ENCODE measurements at regions not wholly inside any gene's neighbourhood (a gene's known extent, or its start where the extent isn't known, plus 50 kb on each side); places are given as distances from the start of the nearest gene placed in this dataset.

- no peak for DNase-seq (ENCODE audit: low read depth in 1 of 2, low spot score in 1 of 2)
- ATAC-seq, result no peak
- no peak overlapping the region for H3K4me3 ChIP-seq
- H3K4me1 ChIP-seq, result peaks cover 25% of the 10 kb centered on the region
- peak overlapping the region; percentile 73 to 93 for H3K27ac ChIP-seq
- 63% methylated on average over 2 of the region's 3 CpGs for WGBS (ENCODE audit: missing lambda C conversion rate)
- CTCF ChIA-PET, result interaction anchor here (0.6 to 3.4 kb wide), 7 partner anchors 10 to 985 kb away, joined by 3 to 24 read pairs (median 3); partner anchors contain the start of gene TBX3
- peaks cover 13% of the 10 kb centered on the region for H3K9me3 ChIP-seq
- TF ChIP-seq NR3C1 (IDR thresholded peaks at IDR 0.05), result no peak
- TF ChIP-seq RAD21 (conservative IDR thresholded peaks at IDR 0.05 in 1 of 2, IDR thresholded peaks at IDR 0.05 in 1 of 2), result no peak
- TF ChIP-seq EP300 (IDR thresholded peaks at IDR 0.05), result no peak
- no peak for TF ChIP-seq CTCF (IDR thresholded peaks at IDR 0.05)
- TF ChIP-seq HOXB5 (CRISPR knock-in tag; IDR thresholded peaks at IDR 0.05), result no peak
- no peak for TF ChIP-seq NFE2L2 (conservative IDR thresholded peaks at IDR 0.05; ENCODE audit: low read length)
- no peak for TF ChIP-seq ZC3H11A (IDR thresholded peaks at IDR 0.05)
- FAIRE-seq, result no peak
- H3K4me2 ChIP-seq, result peak overlapping the region; percentile 47
- POLR2A ChIA-PET, result interaction anchor here (1.2 to 2.6 kb wide), 3 partner anchors 14 to 362 kb away, joined by 3 to 40 read pairs (median 15); partner anchors contain the start of gene TBX3
Observed at GRCh38 chr12:114932806-114933205, 248.8 kb upstream of the TBX3 start.

- TF ChIP-seq EP300 (IDR thresholded peaks at IDR 0.05) (no peak), HDAC2 (IDR thresholded peaks at IDR 0.05) (peak; percentile 23; the same call in 1 of the 2 replicates)
- H3K4me3 ChIP-seq, result no peak overlapping the region
- 85% methylated on average over 2 of the region's 2 CpGs for WGBS (ENCODE audit: missing lambda C conversion rate)
- no peak overlapping the region for H3K4me2 ChIP-seq
- H3K4me1 ChIP-seq, result peaks cover 22% of the 10 kb centered on the region
- ChIA-PET POLR2A (no interaction called here), CTCF (interaction anchor here (1.1 kb wide), 1 partner anchor 10 kb away, joined by 3 read pairs; no protein-coding TSS in a partner anchor)
- H3K9me3 ChIP-seq, result peaks cover 13% of the 10 kb centered on the region
- no peak for ATAC-seq
- FAIRE-seq, result peak; percentile 65
- no peak overlapping the region for H3K27ac ChIP-seq
- no peak for DNase-seq (ENCODE audit: low read depth in 1 of 2, low spot score in 1 of 2)
Observed at GRCh38 chr12:114931025-114931424, 247.1 kb upstream of the TBX3 start.

- WGBS (ENCODE audit: missing lambda C conversion rate), result 79% methylated on average over 6 of the region's 6 CpGs
- no peak overlapping the region for H3K4me3 ChIP-seq
- TF ChIP-seq SREBF2 (IDR thresholded peaks at IDR 0.05), result no peak
- TF ChIP-seq E2F6 (IDR thresholded peaks at IDR 0.05; ENCODE audit: borderline replicate concordance, low read depth), result no peak
- TF ChIP-seq EHMT2 (IDR thresholded peaks at IDR 0.05; ENCODE audit: low read depth), result no peak
- TF ChIP-seq RARB (CRISPR knock-in tag; IDR thresholded peaks at IDR 0.05), result no peak
- TF ChIP-seq ZFP36 (IDR thresholded peaks at IDR 0.05; ENCODE audit: borderline replicate concordance, partially characterized antibody), result no peak
- TF ChIP-seq ESRRA (IDR thresholded peaks at IDR 0.05; ENCODE audit: borderline replicate concordance, low read length), result no peak
- TF ChIP-seq HMGXB4 (CRISPR knock-in tag; IDR thresholded peaks at IDR 0.05; ENCODE audit: borderline replicate concordance), result no peak
- TF ChIP-seq NPAS2 (CRISPR knock-in tag; IDR thresholded peaks at IDR 0.05; ENCODE audit: borderline replicate concordance), result no peak
- TF ChIP-seq CBX2 (IDR thresholded peaks at IDR 0.05; ENCODE audit: borderline replicate concordance, low read depth), result no peak
- TF ChIP-seq KDM5A (IDR thresholded peaks at IDR 0.05), result no peak
- no peak for TF ChIP-seq NR3C1 (IDR thresholded peaks at IDR 0.05)
- TF ChIP-seq CHD2 (IDR thresholded peaks at IDR 0.05; ENCODE audit: low read length, partially characterized antibody), result no peak
- no peak overlapping the region for H3K4me2 ChIP-seq
- no peak for DNase-seq (ENCODE audit: low read depth in 1 of 2, low spot score in 1 of 2)
- H3K4me1 ChIP-seq, result peaks cover under 1% of the 10 kb centered on the region; the same call in 2 of the 3 replicates
- FAIRE-seq, result no peak
- no peak for ATAC-seq
- H3K27ac ChIP-seq, result no peak overlapping the region
- CTCF ChIA-PET, result interaction anchor here (1.0 kb wide), 1 partner anchor 15 kb away, joined by 3 read pairs; no protein-coding TSS in a partner anchor
- peaks cover 13% of the 10 kb centered on the region; the same call in 2 of the 3 replicates for H3K9me3 ChIP-seq
- POLR2A ChIA-PET, result no interaction called here
Observed at GRCh38 chr12:114926341-114926740, 242.4 kb upstream of the TBX3 start.

Data from A549 (cell line).